HG02981 (cell line): ENCODE measurements at regions not wholly inside any gene's neighbourhood (a gene's known extent, or its start where the extent isn't known, plus 50 kb on each side); places are given as distances from the start of the nearest gene placed in this dataset.

Experiments used
- ATAC-seq: cut with Tn5 transposase; IDR thresholded peaks from one replicate; pipeline ENCODE4 v1.9.1; 2021; ENCODE audit warnings: mild to moderate bottlenecking, moderate library complexity; ENCODE audit not compliant: unreplicated experiment

- no peak for ATAC-seq
Observed at GRCh38 chr2:173630425-173631126, 275.9 kb downstream of the CDCA7 start.

GRCh38 chr2:173631127-173631460 is 276.4 kb downstream of the CDCA7 start:
- no peak for ATAC-seq

- ATAC-seq, result no peak
Observed at GRCh38 chr2:173644146-173644545, 289.5 kb downstream of the CDCA7 start.

GRCh38 chr2:173647681-173648311 is 293.1 kb downstream of the CDCA7 start:
- ATAC-seq, result no peak

- no peak for ATAC-seq
Observed at GRCh38 chr2:173648816-173649215, 294.1 kb downstream of the CDCA7 start.

GRCh38 chr2:173649527-173650219 is 295.0 kb downstream of the CDCA7 start:
- no peak for ATAC-seq

- ATAC-seq, result no peak
Observed at GRCh38 chr2:173651891-173652290, 297.2 kb downstream of the CDCA7 start.

GRCh38 chr2:173652311-173652710 is 297.6 kb downstream of the CDCA7 start:
- ATAC-seq, result no peak

GRCh38 chr2:173652767-173653431 is 298.2 kb downstream of the CDCA7 start:
- no peak for ATAC-seq

- no peak for ATAC-seq
Observed at GRCh38 chr2:173653432-173653805, 298.7 kb downstream of the CDCA7 start.

GRCh38 chr2:173654161-173654895 is 299.7 kb downstream of the CDCA7 start:
- no peak for ATAC-seq

GRCh38 chr2:173654896-173655265 is 300.2 kb downstream of the CDCA7 start:
- no peak for ATAC-seq

- ATAC-seq, result no peak
Observed at GRCh38 chr2:173656086-173656485, 301.4 kb downstream of the CDCA7 start.

- no peak for ATAC-seq
Observed at GRCh38 chr2:173657996-173658717, 303.5 kb downstream of the CDCA7 start.

- ATAC-seq, result no peak
Observed at GRCh38 chr2:173658946-173659371, 304.3 kb downstream of the CDCA7 start.

GRCh38 chr2:173659509-173659908 is 304.8 kb downstream of the CDCA7 start:
- ATAC-seq, result no peak

GRCh38 chr2:173661586-173661985 is 303.6 kb downstream of the SP3 start:
- ATAC-seq, result no peak

GRCh38 chr2:173663353-173663752 is 301.8 kb downstream of the SP3 start:
- no peak for ATAC-seq

GRCh38 chr2:173663835-173664512 is 301.2 kb downstream of the SP3 start:
- ATAC-seq, result no peak

- no peak for ATAC-seq
Observed at GRCh38 chr2:173664513-173664910, 300.7 kb downstream of the SP3 start.
